Stimulated activated CD4-positive, alpha-beta T cell treated with anti-CD3 and anti-CD28 coated beads, Interleukin-4, amount 100 ng/mL, for 1 hour (primary cell): ENCODE measurements at regions not wholly inside any gene's neighbourhood (a gene's known extent, or its start where the extent isn't known, plus 50 kb on each side); places are given as distances from the start of the nearest gene placed in this dataset.

Experiments
- DNase-seq: peaks from one replicate; pipeline ENCODE4 v3.0.0-alpha.2; 2020

DNA sequence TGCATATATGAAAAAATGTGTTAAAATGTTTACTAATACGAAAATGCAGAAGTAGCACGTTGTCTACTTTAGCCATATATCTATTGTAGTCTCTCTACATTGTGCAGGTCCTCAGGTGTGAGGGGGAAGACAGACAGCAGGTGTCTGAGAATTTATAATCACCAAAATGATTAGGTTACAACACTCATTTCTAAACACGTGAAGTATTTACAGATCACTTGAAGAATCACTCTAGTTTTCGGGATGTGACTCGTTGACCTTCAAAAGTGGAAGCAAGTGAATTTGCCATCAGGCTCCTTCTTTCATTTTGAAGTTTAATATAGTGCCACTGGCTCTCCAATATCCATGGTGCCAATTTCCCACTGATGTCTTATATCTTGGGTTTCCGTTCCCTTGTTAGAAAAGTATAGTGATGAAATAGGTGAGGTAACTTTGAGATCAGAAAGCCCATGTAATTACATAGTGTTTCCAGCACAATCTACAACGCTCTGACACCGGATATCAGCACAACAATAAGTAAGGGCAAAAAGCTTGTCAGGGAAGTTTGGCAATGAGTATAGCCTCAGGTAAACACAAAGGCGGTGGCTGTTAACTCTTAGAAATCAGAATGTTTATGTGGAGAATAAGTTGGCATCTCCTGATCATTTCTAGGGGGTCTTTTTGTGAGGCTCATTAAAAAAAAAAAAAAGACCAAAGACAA lies 57.5 kb upstream of the SP4 start:
- DNase-seq: no peak

- DNase-seq: no peak
Observed at GRCh38 chr7:21371360-21371759, 56.5 kb upstream of the SP4 start.

- DNase-seq: no peak
Observed at GRCh38 chr7:21373031-21373430, 54.9 kb upstream of the SP4 start.

DNA sequence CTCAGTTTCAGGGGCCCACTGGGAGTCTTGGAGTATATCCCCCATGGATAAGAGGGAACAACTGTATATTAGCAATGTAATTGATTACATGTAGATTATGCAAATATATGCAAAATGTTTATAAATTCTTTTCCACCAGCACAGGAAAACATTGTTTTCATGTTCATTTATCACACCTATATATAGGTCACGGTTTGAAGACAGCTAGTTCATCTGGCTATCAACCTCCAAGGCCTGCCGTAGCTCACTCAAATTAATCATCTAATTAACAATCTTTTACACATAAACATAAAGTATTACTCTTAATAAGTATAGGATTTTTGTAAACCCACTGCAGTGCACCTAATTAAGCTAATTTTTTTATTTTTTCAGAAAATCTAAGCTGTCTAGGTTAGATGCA lies 53.7 kb upstream of the SP4 start:
- DNase-seq: no peak

- no peak for DNase-seq
Observed at GRCh38 chr7:21377545-21377944, 50.3 kb upstream of the SP4 start.
